Stimulated activated memory B cell treated with anti-CD40 and anti-IgM and Interleukin-4, amounts not matched to agents 10 μg/mL and 1 μg/mL and 100 μg/mL, for 72 hours (primary cell): ENCODE measurements at regions not wholly inside any gene's neighbourhood (a gene's known extent, or its start where the extent isn't known, plus 50 kb on each side); places are given as distances from the start of the nearest gene placed in this dataset.

Experiments
- ATAC-seq: fragments of 150-1000 bp; cut with Tn5 transposase; 2 replicates; pipeline ENCODE4 v1.10.0; 2021
- H3K27ac Mint-ChIP-seq: one replicate; pipeline ENCODE4 v1.8.0; 2022; ENCODE audit warnings: mild to moderate bottlenecking, mixed read lengths
- H3K27me3 Mint-ChIP-seq: one replicate; pipeline ENCODE4 v1.8.0; 2022; ENCODE audit warnings: mixed read lengths
- H3K36me3 Mint-ChIP-seq: one replicate; pipeline ENCODE4 v1.8.0; 2022; ENCODE audit warnings: mixed read lengths
- H3K4me1 Mint-ChIP-seq: one replicate; pipeline ENCODE4 v1.8.0; 2022; ENCODE audit warnings: mixed read lengths
- H3K4me3 Mint-ChIP-seq: one replicate; pipeline ENCODE4 v1.8.0; 2022; ENCODE audit warnings: mild to moderate bottlenecking, moderate library complexity, mixed read lengths
- H3K9me3 Mint-ChIP-seq: one replicate; pipeline ENCODE4 v1.8.0; 2022; ENCODE audit warnings: mixed read lengths

DNA sequence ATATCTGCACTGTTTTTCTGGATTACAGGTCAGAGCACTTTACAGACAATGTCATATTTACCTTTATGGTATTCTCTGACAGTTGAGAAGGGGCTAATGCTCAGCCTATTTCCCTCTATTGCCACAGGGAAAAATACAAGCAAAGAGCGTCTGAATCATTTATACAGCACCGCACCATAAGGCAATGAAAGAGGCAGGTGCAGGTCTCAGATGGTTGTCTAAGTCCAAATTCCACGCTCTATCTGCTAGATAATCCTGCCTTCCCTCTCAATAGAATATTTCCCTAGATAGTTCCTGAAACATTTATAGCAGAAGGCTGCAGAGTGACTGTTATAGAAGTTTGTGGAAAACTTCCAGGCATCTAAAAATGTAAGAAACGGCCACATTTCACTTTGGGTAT is 446.1 kb upstream of the CDH6 start:
- Mint-ChIP-seq H3K4me1 (no peaks in the 10 kb centered on the region), H3K27me3 (no peaks in the 10 kb centered on the region), H3K36me3 (no peaks in the 10 kb centered on the region), H3K4me3 (no peak overlapping the region), H3K27ac (no peak overlapping the region), H3K9me3 (no peaks in the 10 kb centered on the region)
- no peak for ATAC-seq

DNA sequence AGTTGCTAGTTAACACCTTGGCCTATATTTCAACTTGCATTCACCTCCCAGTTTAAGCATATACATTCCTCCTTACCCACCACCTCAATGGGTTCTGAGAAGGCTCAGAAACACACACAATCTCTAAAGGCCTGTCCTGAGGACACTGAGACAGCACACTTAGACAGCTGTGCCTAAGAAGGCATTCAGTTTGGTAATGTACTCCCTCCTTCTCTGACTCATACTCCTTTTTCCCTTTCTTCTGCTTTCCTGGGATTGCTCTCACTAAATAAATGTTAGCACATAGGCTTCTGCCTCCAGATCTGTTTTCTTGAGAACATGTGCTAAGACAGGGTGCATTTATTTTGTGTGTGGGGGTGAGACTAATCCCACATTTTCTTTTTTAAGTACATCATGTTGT is 456.8 kb upstream of the CDH6 start:
- Mint-ChIP-seq H3K4me3 (no peak overlapping the region), H3K4me1 (no peaks in the 10 kb centered on the region), H3K36me3 (no peaks in the 10 kb centered on the region), H3K27ac (no peak overlapping the region), H3K9me3 (no peaks in the 10 kb centered on the region), H3K27me3 (no peaks in the 10 kb centered on the region)
- ATAC-seq = no peak

DNA sequence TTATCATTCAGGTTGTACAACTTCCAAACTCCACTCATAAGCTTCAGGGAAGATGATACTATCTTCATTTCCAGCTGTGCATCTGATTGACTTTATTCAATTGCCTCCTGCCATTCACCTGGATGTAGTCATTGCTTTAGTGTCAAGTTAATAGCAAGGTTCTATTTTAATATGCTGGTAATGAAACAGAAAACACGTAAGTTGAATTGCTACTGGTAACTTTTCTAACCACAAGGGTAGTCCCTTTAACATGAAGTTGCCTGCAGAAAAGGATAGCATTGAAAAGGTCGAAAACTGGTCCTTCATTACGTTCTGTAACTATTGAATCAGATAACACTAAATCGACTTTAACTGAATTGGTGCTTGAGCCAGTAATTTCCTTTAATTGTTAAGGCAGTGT is 459.4 kb upstream of the CDH6 start:
- H3K27me3 Mint-ChIP-seq = no peaks in the 10 kb centered on the region
- no peak overlapping the region for H3K4me3 Mint-ChIP-seq
- peaks cover 4% of the 10 kb centered on the region for H3K9me3 Mint-ChIP-seq
- no peaks in the 10 kb centered on the region for H3K36me3 Mint-ChIP-seq
- ATAC-seq = no peak
- H3K27ac Mint-ChIP-seq = no peak overlapping the region
- H3K4me1 Mint-ChIP-seq = no peaks in the 10 kb centered on the region

DNA sequence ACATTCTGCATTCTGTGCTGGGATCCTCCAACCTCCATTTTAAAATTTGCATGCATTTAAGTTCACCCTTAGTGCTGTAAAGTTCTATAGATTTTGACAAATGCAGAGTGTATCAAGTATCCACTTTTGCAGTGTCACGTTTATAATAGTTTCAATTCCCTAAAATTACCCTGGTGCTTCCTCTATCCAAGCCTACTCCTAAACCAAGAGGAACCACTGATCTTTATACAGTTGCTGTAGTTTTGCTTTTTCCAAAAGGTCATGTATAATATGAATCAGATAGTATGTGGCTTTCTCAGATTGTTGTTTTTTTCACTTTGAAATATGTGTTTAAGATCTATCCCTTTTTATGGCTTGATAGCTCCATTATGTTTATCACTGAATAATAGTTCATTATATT is 468.4 kb upstream of the CDH6 start:
- Mint-ChIP-seq H3K9me3 (no peaks in the 10 kb centered on the region), H3K4me1 (no peaks in the 10 kb centered on the region), H3K36me3 (no peaks in the 10 kb centered on the region), H3K27me3 (no peaks in the 10 kb centered on the region), H3K4me3 (no peak overlapping the region), H3K27ac (no peak overlapping the region)
- no peak for ATAC-seq

- Mint-ChIP-seq H3K27ac (no peak overlapping the region), H3K4me3 (no peak overlapping the region), H3K4me1 (no peaks in the 10 kb centered on the region), H3K9me3 (peaks cover 18% of the 10 kb centered on the region), H3K36me3 (no peaks in the 10 kb centered on the region), H3K27me3 (no peaks in the 10 kb centered on the region)
- no peak for ATAC-seq
These were observed 495.3 kb upstream of the CDH6 start for GRCh38 chr5:30698217-30698616.

DNA sequence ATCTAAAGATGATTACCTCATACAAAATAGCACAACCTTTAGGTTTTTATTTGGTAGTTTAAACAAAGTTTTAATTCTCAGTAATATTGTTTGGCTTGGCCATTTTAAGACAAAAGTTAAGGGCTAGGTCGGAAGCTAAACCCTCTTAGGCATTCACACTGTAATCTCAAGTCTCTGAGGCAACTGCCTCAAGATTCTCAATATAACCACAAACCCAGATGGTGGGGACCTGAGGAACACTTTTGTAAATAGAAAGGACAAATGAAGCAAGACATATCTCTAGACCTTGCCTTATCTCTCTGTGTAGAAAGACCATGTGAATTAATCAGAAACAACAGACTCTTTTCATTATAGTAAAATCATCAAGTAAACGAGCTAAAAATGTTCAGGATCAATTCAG is 500.2 kb upstream of the CDH6 start:
- no peak overlapping the region for H3K27ac Mint-ChIP-seq
- H3K9me3 Mint-ChIP-seq = peaks cover 16% of the 10 kb centered on the region
- no peak overlapping the region for H3K4me3 Mint-ChIP-seq
- no peaks in the 10 kb centered on the region for H3K36me3 Mint-ChIP-seq
- ATAC-seq = no peak
- H3K27me3 Mint-ChIP-seq = no peaks in the 10 kb centered on the region
- H3K4me1 Mint-ChIP-seq = no peaks in the 10 kb centered on the region

DNA sequence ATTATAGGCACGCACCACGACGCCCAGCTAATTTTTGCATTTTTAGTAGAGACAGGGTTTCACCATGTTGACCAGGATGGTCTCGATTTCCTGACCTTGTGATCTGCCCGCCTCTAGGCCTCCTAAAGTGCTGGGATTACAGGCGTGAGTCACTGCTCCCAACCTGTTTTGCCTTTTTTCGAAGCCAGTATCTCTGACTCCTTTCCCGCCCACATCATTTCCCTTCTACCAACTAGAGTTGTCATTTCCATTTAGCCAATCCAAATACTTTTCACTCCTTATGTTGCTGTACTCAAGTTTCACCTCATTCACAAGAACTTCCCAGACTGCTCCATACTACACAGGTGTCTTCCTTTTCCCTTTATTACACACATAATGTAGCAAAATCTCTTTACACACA is 502.6 kb upstream of the CDH6 start:
- no peak overlapping the region for H3K27ac Mint-ChIP-seq
- ATAC-seq = no peak
- H3K9me3 Mint-ChIP-seq = peaks cover 8% of the 10 kb centered on the region
- no peak overlapping the region for H3K4me3 Mint-ChIP-seq
- H3K27me3 Mint-ChIP-seq = no peaks in the 10 kb centered on the region
- no peaks in the 10 kb centered on the region for H3K4me1 Mint-ChIP-seq
- H3K36me3 Mint-ChIP-seq = no peaks in the 10 kb centered on the region

DNA sequence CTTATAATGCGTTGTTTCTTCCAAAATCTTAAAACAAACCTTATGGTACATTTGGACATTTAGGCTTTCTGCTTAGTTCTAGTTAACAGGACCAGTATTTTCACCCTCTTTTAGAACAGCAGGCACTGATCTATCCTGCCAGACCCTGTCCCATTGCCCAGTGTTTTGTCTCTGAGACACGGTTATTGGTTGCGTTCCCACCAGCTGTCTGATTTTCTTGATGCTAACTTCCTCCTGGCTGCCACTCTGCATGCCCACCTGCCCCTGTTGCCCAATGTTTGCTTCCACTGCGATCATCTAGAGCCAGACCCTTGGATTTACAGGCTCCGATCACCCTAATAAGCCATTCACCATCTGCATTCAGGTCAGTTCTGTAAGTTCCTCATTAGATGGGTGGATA is 506.0 kb upstream of the CDH6 start:
- no peaks in the 10 kb centered on the region for H3K4me1 Mint-ChIP-seq
- H3K4me3 Mint-ChIP-seq = no peak overlapping the region
- no peaks in the 10 kb centered on the region for H3K27me3 Mint-ChIP-seq
- ATAC-seq = no peak
- peaks cover 6% of the 10 kb centered on the region for H3K9me3 Mint-ChIP-seq
- H3K27ac Mint-ChIP-seq = no peak overlapping the region
- H3K36me3 Mint-ChIP-seq = no peaks in the 10 kb centered on the region

DNA sequence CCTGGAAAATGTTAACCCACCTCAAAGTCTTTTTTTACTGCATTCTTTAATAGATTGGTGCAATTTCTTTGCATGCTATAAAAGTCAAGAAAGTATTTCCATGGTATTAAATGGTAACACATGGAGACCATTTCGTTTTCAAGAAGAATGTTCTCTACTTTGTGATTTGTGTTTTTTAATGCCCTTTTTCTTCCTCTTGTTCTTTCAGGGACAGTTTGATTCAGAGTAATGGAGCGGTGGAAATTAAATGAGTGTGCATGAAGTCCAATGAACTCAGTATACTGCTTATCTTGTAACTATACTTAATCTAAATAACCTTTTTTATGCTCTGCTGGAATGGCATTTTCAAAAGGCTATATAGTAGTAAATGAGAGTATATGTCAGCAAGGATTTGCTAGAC is 507.0 kb upstream of the CDH6 start:
- no peaks in the 10 kb centered on the region for H3K27me3 Mint-ChIP-seq
- H3K27ac Mint-ChIP-seq = no peak overlapping the region
- H3K36me3 Mint-ChIP-seq = no peaks in the 10 kb centered on the region
- no peak for ATAC-seq
- H3K4me1 Mint-ChIP-seq = no peaks in the 10 kb centered on the region
- peaks cover 6% of the 10 kb centered on the region for H3K9me3 Mint-ChIP-seq
- H3K4me3 Mint-ChIP-seq = no peak overlapping the region

DNA sequence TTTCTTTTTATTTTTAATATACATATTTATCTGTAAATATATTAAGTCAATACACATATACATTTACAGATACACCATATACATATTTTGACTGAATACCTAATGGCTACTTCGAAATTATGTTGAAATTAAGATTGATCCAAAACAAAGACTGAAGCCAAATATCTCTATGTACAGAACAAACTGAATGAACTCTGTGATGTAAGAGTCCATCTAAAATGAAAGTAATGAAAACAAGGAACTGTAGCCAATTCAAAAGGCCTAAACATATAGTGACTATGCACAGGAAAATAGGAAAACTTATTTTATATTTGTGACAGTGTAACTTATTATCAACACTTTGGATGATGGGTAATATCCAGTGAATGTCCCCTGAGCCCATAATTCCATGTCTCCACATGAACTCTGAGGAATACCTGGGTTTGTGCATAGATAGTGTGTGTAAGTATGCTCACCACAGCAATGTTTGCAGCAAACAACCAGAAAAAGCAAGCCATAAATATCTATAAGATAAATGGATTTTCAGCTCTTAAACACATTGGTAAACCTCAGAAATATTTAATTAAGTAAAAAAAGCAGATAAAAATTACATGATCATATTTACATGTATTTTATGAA is 517.2 kb upstream of the CDH6 start:
- Mint-ChIP-seq H3K36me3 (no peaks in the 10 kb centered on the region), H3K4me3 (no peak overlapping the region), H3K4me1 (no peaks in the 10 kb centered on the region), H3K27me3 (no peaks in the 10 kb centered on the region), H3K9me3 (peaks cover 15% of the 10 kb centered on the region), H3K27ac (no peak overlapping the region)
- no peak for ATAC-seq

- Mint-ChIP-seq H3K4me1 (no peaks in the 10 kb centered on the region), H3K9me3 (peaks cover 9% of the 10 kb centered on the region), H3K36me3 (no peaks in the 10 kb centered on the region), H3K27me3 (no peaks in the 10 kb centered on the region), H3K27ac (no peak overlapping the region), H3K4me3 (no peak overlapping the region)
- no peak for ATAC-seq
These were observed 526.2 kb upstream of the CDH6 start for GRCh38 chr5:30667293-30667692.

DNA sequence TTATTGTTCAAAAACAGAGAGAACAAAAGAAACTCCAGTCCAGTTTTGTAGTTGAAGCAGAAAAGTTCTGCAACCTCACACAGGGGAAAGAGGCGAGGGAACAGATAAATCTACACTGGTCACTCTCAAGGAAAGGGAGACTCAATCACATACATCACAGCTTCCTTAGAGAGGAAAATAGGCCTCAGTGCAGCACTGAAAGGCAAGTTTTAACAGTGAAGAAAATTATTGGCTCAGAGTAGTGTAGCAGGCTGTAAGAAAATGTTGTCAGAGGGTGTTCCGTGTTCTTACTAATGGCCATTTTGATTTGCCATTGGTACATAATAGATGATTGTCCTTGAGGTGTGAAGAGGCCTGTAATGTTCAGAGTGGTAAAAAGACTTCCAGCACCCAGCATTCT is 530.0 kb upstream of the CDH6 start:
- ATAC-seq = no peak
- no peaks in the 10 kb centered on the region for H3K27me3 Mint-ChIP-seq
- H3K4me1 Mint-ChIP-seq = no peaks in the 10 kb centered on the region
- no peaks in the 10 kb centered on the region for H3K36me3 Mint-ChIP-seq
- no peak overlapping the region for H3K27ac Mint-ChIP-seq
- H3K9me3 Mint-ChIP-seq = peaks cover 3% of the 10 kb centered on the region
- H3K4me3 Mint-ChIP-seq = no peak overlapping the region

- Mint-ChIP-seq H3K9me3 (peaks cover 3% of the 10 kb centered on the region), H3K27ac (no peak overlapping the region), H3K4me3 (no peak overlapping the region), H3K4me1 (no peaks in the 10 kb centered on the region), H3K27me3 (no peaks in the 10 kb centered on the region), H3K36me3 (no peaks in the 10 kb centered on the region)
- no peak for ATAC-seq
These were observed 531.1 kb upstream of the CDH6 start for GRCh38 chr5:30662373-30662772.

DNA sequence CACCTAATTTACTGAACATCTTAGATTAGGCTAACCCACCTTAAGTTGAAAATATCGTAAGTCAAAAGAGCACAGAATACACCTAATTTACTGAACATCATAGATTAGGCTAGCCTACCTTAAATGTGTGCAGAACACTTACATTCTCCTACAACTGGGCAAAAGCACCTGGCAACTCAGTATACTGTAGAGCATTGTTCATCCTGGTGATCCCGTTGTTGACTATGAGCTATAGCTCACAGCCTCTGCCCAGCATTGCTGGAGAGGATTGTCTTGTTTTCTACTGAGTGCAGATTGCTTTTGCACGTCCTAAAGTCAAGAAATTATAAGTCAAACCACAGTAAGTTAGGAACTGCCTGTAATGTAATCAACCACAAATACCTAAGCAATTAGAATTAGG is 531.8 kb upstream of the CDH6 start:
- ATAC-seq = no peak
- H3K9me3 Mint-ChIP-seq = peaks cover 3% of the 10 kb centered on the region
- no peaks in the 10 kb centered on the region for H3K36me3 Mint-ChIP-seq
- H3K27ac Mint-ChIP-seq = no peak overlapping the region
- H3K4me3 Mint-ChIP-seq = no peak overlapping the region
- H3K27me3 Mint-ChIP-seq = no peaks in the 10 kb centered on the region
- no peaks in the 10 kb centered on the region for H3K4me1 Mint-ChIP-seq

- H3K36me3 Mint-ChIP-seq = no peaks in the 10 kb centered on the region
- H3K27me3 Mint-ChIP-seq = no peaks in the 10 kb centered on the region
- H3K4me1 Mint-ChIP-seq = no peaks in the 10 kb centered on the region
- H3K27ac Mint-ChIP-seq = no peak overlapping the region
- H3K9me3 Mint-ChIP-seq = peaks cover 3% of the 10 kb centered on the region
- ATAC-seq = no peak
- no peak overlapping the region for H3K4me3 Mint-ChIP-seq
These were observed 534.1 kb upstream of the CDH6 start for GRCh38 chr5:30659417-30659816.

DNA sequence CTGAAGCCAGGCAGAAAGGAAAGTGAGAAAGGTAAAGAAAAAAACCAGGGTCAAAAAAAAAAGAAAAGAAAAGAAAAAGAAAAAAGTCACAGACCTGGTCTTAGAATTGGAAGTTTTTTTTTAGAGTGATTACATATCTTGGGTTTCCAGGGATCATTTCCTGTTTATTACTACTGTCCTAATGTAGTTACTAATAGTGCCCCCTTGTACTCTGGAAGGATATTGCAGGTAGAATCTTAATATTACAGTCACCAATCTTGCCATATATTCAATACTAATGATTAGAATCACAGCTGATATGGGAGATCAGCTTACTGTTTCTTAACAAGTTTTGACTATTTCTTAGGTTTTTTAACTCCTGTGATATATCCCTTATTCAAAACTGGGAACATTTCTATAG is 543.2 kb upstream of the CDH6 start:
- Mint-ChIP-seq H3K36me3 (no peaks in the 10 kb centered on the region), H3K27me3 (no peaks in the 10 kb centered on the region), H3K27ac (no peak overlapping the region), H3K4me1 (no peaks in the 10 kb centered on the region), H3K9me3 (peaks cover 10% of the 10 kb centered on the region), H3K4me3 (no peak overlapping the region)
- no peak for ATAC-seq

DNA sequence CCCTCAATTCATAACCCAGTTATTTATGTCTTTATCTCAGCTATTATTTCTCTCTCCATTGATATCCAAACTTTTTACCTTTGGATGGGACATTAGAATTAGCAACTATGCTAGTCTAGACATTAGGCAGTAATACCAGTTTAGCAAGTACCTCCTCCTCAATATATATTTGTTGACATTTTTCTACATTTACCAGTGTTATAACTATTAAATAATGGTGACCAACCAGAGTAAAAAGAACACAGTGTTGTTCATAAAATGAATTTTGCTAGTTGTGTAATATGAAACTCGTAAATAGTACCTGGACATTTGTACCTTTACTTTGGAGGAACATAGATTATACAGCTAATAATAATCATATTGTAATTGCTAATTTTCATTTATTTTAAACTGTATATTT is 554.6 kb upstream of the CDH6 start:
- no peak for ATAC-seq

More for the DNA sequence above, 554.6 kb upstream of the CDH6 start:
- Mint-ChIP-seq H3K4me3 (no peak overlapping the region), H3K27me3 (no peaks in the 10 kb centered on the region), H3K27ac (no peak overlapping the region), H3K9me3 (peaks cover 20% of the 10 kb centered on the region), H3K4me1 (no peaks in the 10 kb centered on the region), H3K36me3 (no peaks in the 10 kb centered on the region)
